HG03064 (cell line): ENCODE measurements at regions not wholly inside any gene's neighbourhood (a gene's known extent, or its start where the extent isn't known, plus 50 kb on each side); places are given as distances from the start of the nearest gene placed in this dataset.

Experiments
- ATAC-seq: cut with Tn5 transposase; IDR thresholded peaks from one replicate; pipeline ENCODE4 v1.9.1; 2021; ENCODE audit warnings: low read depth; ENCODE audit not compliant: unreplicated experiment

DNA sequence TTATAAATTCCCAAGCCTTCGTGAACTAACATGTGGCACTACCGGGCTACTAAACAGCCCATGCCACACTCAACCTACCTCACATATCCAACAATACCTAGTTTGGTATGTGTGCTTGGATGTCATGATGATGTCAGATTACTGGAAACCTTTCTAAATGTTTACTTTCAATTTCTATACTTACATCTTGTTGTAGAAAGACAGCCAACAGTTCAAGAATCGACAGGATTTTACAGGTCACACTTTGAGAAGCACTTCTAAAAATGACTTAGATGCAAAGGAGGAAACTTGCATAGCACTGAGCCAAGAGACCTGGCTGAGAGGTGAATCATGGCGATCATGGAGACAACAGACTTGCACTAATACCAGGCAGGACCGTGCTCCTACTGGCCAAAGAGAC, 209.9 kb downstream of the COL4A1 start:
- no peak for ATAC-seq

DNA sequence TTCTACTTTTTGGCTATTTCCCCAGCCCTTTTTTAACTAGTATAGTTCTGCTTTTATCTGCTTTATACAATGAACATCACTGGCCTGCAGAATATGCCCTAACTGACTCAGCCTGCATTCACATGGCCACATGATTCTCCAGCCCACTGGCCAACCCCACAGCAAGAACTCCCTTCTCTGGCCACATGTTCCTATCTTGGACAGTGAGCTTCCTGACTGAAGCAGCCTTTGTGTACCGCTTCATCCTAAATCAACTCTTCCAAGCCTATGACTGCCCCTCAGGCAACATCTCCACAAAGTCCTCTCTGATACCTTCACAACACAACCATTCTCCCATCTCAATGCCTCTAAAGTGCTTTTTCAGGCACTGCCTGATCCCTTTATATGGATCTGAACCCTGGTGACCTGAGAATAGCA, 214.1 kb downstream of the COL4A1 start:
- ATAC-seq = no peak

DNA sequence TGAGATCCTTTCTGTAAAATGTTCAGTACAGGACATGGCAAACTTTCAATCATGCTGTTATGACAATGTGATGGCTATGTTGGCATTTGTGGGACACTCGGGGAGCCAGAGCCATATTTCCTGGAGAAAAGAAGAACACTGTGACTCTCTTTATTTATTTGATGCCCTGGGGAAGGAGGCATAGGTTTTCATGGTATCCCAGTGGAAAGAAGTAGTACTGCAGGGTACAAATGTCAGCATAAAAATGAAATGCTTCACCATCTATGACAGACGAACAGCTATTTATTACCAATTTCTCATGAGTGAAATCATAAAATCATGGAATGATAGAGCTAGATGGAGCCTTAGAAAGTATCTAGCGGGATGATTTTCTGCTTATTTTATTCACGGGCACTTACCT, 217.1 kb downstream of the COL4A1 start:
- no peak for ATAC-seq

- no peak for ATAC-seq
Observed at GRCh38 chr13:110089100-110089499, 217.9 kb downstream of the COL4A1 start.

- ATAC-seq = no peak
Observed at GRCh38 chr13:110073982-110074381, 233.0 kb downstream of the COL4A1 start.

DNA sequence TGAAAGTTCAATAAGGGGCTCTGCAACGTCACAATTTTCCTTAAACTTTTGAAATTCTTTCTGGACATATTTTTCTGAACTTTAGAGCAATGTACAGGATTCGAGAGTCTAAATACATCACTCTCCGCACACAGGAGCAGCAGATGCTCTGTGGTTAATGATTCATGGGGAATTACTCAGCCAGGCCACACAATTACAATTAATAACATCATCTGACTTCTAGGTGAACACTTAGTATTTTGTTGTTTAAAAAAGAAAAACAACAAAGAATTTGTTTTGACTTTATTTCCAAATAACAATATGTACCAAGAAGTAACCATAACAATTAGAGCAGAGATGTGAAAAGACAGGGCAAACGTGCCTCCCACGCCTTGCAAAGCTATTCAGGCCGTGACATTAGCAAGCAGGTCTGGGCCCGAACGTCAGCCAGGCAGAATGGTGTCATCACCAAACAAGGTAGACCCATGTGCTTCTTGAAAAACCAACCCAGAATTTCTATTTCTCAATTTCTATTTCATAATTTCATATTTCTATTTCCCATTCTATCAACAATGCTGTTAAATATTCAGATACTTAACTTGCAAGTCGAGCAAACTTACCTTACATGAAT, 236.3 kb downstream of the COL4A1 start:
- ATAC-seq = no peak

- ATAC-seq = no peak
Observed at GRCh38 chr13:110070046-110070445, 236.9 kb downstream of the COL4A1 start.

DNA sequence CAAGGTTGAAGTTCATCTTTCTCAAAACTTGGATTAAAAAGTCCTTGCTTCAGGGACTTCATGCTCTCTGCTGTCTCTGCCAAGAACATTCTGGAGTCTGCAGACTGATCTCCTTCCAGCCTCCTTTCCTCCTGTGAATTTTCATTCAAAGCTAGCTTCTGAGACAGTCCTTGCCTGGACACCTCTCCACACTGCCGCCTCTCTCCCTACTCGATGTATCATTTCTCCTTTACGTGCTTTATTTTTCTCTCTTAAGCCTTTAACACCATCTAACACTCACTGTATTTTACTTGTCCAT, 238.8 kb downstream of the COL4A1 start:
- ATAC-seq = no peak

DNA sequence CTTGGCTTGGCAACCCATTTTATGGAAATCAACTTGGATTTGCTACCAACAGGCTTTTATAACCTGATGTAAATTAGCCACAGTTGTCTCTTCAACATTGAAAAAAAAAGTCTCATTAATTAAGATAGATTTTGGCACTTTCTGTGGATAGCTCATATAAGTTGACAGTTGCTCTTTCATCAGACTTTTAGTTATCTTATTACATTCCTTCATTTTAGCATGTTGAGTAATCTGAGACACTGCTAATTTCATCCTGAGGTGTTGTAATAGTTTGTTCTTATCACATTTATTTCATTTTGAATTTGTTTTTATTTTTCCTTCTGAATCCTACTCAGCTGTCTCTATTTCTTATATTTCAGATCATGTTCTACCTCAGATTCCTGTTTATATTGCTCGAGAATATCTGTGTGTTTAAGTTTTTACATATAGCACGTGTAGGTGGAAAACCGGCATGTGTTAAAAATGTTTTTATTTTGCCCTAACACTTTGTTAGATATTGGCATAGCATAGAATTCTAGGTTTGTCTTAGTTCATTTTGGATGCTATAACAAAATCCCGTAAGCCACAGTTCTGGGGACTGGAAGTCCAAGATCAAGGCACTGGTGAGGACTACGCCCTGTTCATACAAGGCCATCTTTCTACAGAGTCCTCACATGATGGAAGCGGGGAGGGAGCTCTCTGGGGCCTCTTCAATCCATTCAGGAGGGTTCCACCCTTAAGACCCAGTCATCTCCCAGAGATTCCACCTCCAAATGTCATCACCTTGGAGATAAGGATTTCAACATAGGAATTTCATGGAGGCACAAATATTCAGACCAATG, 239.4 kb downstream of the COL4A1 start:
- ATAC-seq = no peak

GRCh38 chr13:110065780-110066179, 241.2 kb downstream of the COL4A1 start:
- ATAC-seq = no peak

- ATAC-seq = no peak
Observed at GRCh38 chr13:110063490-110064421, 243.2 kb downstream of the COL4A1 start.

GRCh38 chr13:110062777-110063442, 244.0 kb downstream of the COL4A1 start:
- ATAC-seq = no peak

DNA sequence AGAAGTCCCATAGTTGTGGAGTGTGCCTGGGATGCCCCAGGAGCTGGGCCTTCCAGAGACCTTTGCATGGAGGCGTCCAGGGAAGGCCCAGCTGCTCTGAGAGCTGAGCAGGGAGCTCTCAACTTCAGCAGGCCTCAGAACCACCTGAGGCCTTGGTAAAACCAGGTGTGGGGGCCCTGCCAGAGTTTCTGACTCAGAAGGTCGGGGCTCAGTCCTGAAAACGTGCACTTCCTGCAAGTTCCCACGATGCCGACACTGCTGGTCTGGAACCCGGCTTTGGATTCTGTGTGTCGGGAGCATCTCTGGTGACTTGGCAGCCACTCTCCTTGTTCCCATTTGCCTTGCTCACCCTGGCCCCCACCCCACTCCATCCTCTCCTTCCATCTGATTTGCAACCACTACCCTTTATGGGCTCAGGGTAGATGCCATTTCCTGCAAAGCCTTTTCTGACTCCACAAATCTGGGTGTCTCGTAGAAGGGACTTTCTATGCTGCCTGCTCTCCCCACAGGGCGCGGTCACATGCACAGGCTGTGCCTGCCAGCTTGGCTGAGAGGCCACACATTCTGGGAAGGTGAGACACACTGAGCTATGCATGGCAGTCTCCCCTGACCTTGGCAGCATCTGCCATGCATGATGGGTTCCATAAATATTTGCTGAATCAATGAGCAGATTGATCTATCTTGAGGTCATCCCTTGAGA, 244.7 kb downstream of the COL4A1 start:
- ATAC-seq = no peak

- ATAC-seq = no peak
Observed at GRCh38 chr13:110061270-110061669, 245.7 kb downstream of the COL4A1 start.

DNA sequence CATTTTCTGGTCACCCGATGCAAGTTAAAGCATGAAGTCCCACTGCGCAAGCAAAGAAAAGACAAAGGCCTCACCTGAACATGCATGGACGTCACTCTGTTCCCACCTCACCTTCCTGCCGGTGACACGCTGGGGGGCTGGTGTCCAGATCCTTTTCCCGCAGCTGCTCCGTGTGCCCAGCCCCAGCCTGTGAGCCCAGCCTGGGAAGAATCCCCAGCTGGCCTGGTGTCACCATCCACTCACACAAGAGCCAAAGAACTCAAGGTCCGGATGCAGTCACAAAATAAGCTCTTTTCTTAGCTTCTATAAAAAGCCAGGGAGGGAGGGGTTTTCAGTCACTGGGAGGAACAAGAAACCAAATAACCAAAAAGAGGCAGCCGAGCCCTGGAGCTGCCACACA, 249.9 kb downstream of the COL4A1 start:
- ATAC-seq = no peak

- ATAC-seq = no peak
Observed at GRCh38 chr13:110056640-110057039, 250.3 kb downstream of the COL4A1 start.

GRCh38 chr13:110055089-110055488, 251.9 kb downstream of the COL4A1 start:
- ATAC-seq = no peak

DNA sequence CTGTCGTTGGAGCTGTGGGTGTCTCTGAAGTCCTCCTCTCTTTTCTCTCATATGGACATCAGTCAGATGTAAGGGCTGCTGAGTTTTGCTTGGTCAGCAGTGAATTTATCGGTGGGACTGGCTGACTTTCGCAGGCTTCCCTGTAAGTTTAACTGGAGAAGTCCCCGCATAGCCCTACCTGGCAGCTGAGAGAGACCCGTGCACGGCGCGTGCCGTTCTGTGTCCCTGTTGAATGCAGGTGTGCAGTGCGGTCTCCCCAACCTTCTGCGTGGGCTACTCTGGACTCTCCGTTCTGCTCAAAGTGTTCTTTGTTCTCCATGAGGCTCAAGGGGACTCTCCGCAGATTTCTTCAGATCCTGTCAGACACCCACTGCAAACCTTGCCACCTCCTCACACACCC, 252.9 kb downstream of the COL4A1 start:
- no peak for ATAC-seq

GRCh38 chr13:110047496-110047895, 259.5 kb downstream of the COL4A1 start:
- no peak for ATAC-seq

- no peak for ATAC-seq
Observed at GRCh38 chr13:110046811-110047210, 260.1 kb downstream of the COL4A1 start.
